Pulmonary artery endothelial cell (primary cell): ENCODE measurements at regions not wholly inside any gene's neighbourhood (a gene's known extent, or its start where the extent isn't known, plus 50 kb on each side); places are given as distances from the start of the nearest gene placed in this dataset.
"Not testable (repeated sequence)": the region's sequence is repeated elsewhere in the genome, so short reads cannot be mapped to it uniquely, and the experiment has no call there.

Source experiments
- DNase-seq: peaks from one replicate; pipeline ENCODE4 v3.0.0-alpha.2; 2011; ENCODE audit warnings: low read depth, low spot score

- DNase-seq = no peak
Observed at GRCh38 chr1:20432341-20432740, 53.7 kb downstream of the CAMK2N1 start.

GRCh38 chr1:20431176-20431460 is 54.9 kb downstream of the CAMK2N1 start:
- DNase-seq = no peak

GRCh38 chr1:20430355-20431175 is 55.4 kb downstream of the CAMK2N1 start:
- DNase-seq = no peak

- DNase-seq = no peak
Observed at GRCh38 chr1:20429296-20429695, 56.7 kb downstream of the CAMK2N1 start.

- DNase-seq = no peak
Observed at GRCh38 chr1:20428841-20429240, 57.2 kb downstream of the CAMK2N1 start.

- peak; percentile 45 for DNase-seq
Observed at GRCh38 chr1:20426923-20427322, 59.1 kb downstream of the CAMK2N1 start.

- no peak for DNase-seq
Observed at GRCh38 chr1:20426371-20426770, 59.6 kb downstream of the CAMK2N1 start.

GRCh38 chr1:20425622-20426021 is 60.4 kb downstream of the CAMK2N1 start:
- DNase-seq = no peak

GRCh38 chr1:20423169-20423795 is 62.7 kb downstream of the CAMK2N1 start:
- DNase-seq = no peak

- DNase-seq = no peak
Observed at GRCh38 chr1:20421441-20421840, 64.6 kb downstream of the CAMK2N1 start.

- DNase-seq = no peak
Observed at GRCh38 chr1:20417581-20417980, 68.4 kb downstream of the CAMK2N1 start.

GRCh38 chr1:20416706-20417105 is 69.3 kb downstream of the CAMK2N1 start:
- DNase-seq = no peak

GRCh38 chr1:20413776-20414140 is 72.3 kb downstream of the CAMK2N1 start:
- no peak for DNase-seq

GRCh38 chr1:20413136-20413775 is 72.8 kb downstream of the CAMK2N1 start:
- DNase-seq = no peak

GRCh38 chr1:20411196-20411980 is 74.6 kb downstream of the CAMK2N1 start:
- no peak for DNase-seq

GRCh38 chr1:20410503-20410902 is 75.5 kb downstream of the CAMK2N1 start:
- no peak for DNase-seq

GRCh38 chr1:20409971-20410370 is 76.0 kb downstream of the CAMK2N1 start:
- DNase-seq = no peak

GRCh38 chr1:20409012-20409411 is 77.0 kb downstream of the CAMK2N1 start:
- DNase-seq = no peak

- DNase-seq = not testable (repeated sequence)
Observed at GRCh38 chr1:20408133-20408650, 77.8 kb downstream of the CAMK2N1 start.

- no peak for DNase-seq
Observed at GRCh38 chr1:20405893-20406604, 80.0 kb downstream of the CAMK2N1 start.
